HG02884 (cell line): ENCODE measurements at regions not wholly inside any gene's neighbourhood (a gene's known extent, or its start where the extent isn't known, plus 50 kb on each side); places are given as distances from the start of the nearest gene placed in this dataset.

Source experiments
- ATAC-seq: cut with Tn5 transposase; IDR thresholded peaks from one replicate; pipeline ENCODE4 v1.9.1; 2021; ENCODE audit warnings: mild to moderate bottlenecking, moderate library complexity; ENCODE audit not compliant: unreplicated experiment

DNA sequence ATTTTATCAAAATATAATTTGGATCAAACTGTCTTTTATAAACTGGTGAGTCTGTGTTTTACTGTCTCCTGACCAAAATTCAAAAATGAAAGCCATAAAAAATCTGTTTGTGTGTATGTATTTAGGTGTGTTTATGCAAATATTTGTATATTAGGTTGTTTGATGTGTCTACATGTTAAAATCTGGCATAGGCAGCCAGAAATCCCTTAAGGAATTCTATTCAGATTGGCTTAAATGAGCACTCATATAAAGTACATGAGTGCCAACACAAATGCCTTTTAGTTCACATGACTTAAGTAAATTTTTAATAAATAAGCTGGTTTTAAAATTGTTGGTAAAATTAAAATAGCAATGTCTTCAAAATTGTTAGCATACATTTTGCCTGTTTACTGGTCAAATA is 133.3 kb upstream of the GUCY1A2 start:
- ATAC-seq, result no peak

DNA sequence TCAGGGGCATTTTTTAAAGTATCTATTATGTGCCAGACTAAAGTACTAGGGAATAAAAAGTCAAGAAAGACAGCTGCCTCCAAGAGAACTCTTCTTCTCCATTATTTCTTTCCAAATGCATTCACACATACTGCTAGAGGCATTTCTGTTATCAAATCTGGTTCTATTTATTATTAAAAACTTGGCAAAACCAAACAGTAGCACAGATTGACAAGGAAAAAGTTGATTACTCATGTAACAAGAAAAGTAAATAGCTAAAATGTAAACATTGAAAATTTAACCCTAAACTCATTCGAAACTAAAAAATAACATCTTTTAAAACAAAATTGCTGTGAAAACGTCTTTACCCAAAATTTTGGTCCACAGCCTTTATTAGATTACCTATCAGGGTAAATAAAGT is 132.9 kb upstream of the GUCY1A2 start:
- no peak for ATAC-seq

DNA sequence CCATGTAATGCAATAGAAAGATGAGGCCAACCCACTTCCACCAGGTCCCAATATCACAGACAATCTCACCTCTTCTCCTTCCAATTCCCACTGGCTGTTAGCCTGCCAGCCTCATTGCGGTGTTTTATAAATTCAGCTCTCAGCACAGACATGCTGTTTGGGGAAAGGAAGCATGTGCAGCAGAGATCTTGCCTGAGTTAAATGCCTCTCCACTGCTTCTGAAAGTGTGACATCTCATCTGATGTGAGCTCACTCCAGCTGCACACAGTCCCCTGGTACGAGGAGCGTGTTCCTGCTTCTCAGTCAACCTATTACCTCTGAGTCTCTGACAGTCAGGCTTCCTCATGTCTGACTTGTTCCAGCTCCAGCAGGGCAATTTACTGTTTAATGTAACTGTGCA is 122.7 kb upstream of the GUCY1A2 start:
- ATAC-seq, result no peak

DNA sequence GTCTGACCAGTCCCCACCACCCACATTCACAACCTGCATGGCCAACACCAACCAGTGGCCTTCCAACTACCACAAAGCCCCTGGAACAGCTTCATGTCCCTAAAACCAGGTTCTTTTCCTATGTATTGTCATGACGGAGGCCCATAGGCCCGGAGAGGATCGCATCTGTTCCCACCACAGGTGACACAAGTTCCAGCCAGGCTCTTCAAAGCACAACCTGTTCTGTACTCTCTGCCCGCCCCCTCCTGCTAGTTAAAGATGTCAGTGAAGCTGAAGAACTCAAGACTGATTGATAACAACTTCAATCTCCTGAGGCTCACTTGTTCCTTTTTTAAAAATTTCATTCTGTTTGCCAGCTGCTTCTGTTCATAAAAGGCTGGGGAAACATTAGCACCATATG is 121.1 kb upstream of the GUCY1A2 start:
- no peak for ATAC-seq

DNA sequence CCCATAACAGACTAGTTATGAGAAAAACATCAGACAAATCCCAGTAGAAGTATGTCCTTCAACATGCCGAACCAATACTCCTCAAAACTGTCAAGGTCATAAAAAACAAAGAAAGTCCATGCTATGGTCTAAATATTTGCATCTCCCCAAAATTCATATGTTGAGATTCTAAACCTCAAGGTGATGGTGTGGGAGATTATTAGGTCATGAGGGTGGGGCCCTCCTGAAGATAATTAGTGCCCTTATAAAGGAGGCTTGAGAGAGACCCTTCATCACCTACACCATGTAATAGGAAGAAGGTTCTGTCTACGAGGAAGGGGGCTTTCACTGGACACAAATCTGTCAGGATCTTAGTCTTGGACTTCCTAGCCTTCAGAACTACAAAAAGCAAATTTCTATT is 118.6 kb upstream of the GUCY1A2 start:
- ATAC-seq, result no peak

DNA sequence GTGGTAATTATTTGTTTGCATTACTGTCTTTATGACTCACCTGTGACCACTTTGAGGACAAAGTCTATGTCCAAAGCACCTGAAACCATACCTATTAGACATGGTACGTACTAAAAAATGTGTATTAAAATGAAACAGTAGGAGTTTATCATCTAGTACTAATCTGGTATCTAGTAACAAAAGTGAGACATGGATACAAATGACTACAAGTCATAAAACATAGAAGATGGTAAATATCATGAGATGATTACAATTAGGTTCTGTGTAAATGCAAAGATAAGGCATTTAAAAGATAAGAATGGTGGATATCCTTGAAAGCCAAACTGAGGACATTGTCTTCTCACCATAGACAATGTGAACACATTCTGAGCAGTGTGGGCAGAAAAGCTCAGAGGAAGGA is 113.5 kb upstream of the GUCY1A2 start:
- no peak for ATAC-seq

DNA sequence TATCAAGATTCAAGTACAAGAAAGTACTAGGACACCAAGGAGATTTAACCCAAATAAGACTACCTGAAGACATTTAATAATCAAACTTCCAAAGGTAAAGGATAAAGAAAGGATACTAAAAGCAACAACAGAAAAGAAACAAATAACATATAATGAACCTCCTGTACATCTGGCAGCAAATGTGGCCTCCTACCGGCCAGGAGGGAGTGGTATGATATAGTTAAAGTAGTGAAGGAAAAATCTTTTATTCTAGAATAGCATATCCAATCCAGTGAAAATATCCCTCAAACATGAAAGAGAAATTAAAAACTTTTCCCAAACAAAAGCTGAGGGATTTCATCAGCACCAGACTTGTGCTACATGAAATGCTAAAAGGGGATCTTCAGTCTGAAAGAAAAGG is 104.7 kb upstream of the GUCY1A2 start:
- ATAC-seq, result no peak

DNA sequence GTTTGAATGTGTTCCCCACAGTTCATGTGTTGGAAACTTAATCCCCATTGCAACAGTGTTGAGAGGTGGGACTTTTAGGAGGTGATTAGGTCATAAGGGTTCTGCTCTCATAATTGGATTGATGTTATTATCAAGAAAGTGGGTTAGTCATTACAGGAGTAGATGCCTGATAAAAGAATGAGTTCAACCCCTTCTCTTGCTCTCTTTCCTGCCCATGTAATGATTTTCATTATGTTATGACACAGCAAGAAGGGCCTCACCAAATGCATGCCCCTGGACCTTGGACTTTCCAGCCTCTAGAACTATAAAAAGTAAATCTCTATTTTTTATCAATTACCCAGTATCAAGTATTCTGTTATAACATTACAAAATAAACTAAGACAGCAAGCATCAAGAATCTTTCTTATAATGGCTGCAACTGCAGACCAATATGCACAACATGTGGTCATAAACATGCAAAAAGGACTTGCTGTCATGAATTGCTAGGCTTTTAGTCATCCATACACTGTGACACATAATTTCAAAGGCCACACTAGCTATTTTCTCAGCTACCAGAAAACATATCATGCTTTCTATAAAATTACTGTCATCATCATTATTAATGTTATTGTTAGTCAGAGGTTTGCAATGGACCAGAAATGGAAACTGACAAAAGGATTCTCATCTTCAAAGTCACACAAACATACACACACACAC is 99.9 kb upstream of the GUCY1A2 start:
- no peak for ATAC-seq

DNA sequence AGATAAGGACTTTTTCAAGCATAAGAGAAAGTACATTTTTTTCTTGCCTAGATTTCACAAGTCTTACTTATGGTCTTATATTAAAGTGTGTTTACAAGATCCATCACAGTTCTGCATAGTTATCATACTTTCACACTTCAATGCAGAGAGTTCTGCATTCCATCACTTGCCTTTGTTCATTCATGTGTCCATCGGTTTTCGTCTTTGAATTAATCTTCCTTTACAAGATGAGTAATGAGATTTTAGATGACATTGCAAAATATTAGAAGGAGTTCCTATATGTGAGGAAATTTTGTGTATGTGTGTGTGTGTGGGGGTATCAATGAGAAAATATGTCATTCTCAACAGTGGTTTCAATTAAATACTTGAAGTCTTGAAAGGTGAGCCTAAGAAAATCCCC is 98.1 kb upstream of the GUCY1A2 start:
- no peak for ATAC-seq

DNA sequence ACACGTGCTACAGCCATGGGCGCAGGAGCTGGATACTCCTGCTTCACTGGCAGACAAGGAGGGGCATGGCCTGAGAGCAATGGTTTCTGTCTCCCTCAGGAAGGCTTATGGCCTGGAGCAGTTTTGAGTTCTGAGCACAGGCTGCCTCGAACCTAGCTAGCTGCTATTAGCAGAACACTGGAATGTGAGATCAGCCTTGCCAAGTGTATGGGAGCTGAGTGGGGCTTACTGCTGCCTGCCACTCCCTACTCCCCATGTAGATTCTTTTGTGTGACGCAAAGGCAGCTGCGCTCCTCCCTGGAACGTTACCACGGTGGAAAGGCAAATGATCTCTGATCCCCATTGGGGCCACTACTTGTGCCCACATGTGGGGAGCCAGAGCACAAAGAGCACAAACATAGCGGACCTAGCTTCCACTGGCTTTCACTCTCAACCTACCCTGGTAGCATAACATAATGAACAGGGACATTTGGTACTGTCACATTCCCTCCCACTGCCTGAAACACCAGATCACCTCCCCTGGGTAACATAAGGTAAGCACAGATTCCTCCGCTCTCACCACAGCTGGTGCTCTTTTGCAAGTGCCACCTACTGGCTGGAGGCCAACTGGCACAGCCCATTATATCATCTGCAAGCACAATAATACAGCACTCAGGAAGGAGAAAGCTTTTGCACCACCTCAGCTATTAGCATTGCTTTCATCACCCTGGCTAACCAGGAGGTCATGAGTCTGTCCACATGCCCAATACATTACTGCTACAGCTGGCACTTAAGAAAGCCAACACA is 84.6 kb upstream of the GUCY1A2 start:
- no peak for ATAC-seq

DNA sequence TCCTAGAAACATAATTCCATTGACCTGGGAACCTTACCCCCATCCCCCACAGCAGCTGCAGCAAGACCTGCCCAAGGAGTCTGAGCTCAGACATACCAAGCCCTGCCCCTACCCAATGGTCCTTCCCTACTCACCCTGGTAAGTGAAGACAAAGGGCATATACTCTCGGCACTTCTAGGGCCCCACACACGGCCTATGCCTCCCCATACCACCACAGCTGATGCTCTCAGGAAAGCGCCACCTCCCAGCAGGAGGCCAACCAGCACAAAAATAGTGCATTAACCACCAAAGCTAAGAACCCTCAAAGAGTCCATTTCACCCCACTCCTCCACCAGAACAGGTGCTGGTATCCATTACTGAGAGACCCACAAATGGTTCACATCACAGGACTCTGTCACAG is 74.4 kb upstream of the GUCY1A2 start:
- no peak for ATAC-seq

DNA sequence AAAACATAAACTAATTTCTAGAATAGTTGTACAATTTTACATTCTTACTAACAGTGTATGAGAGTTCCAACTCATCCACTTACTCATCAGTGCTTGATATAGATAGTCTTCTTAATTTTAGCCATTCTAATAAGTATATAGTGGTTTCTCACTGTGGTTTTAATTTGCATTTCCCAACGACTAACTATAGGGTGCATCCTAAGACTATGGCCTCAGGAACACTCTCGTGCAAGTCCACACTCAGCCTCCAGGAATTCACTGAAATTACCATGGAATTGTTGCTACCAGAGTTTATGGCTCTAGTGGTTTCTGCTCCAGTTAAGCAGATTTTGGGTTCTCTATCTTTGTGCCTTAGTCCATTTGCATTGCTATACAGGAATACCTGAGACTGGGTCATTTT is 60.1 kb upstream of the GUCY1A2 start:
- no peak for ATAC-seq

DNA sequence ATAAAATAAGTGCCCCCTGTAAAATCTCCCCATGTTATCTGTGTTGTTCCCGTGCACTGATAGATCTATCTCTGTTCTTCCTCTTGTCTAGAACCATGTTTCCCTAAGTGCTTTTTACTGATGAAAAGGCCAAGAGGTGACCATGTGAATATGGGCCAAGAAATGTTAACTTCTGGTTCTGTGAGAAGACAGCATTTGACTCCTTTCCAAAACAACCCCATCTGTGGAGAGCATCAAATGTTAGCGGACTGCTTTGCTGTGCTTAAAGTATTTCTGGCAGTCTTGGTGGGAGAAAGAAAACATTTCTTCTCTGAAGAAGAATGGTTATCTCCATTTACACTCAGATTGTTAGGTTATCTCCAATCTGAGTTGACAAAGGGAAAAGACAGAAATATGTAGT is 58.6 kb upstream of the GUCY1A2 start:
- no peak for ATAC-seq

DNA sequence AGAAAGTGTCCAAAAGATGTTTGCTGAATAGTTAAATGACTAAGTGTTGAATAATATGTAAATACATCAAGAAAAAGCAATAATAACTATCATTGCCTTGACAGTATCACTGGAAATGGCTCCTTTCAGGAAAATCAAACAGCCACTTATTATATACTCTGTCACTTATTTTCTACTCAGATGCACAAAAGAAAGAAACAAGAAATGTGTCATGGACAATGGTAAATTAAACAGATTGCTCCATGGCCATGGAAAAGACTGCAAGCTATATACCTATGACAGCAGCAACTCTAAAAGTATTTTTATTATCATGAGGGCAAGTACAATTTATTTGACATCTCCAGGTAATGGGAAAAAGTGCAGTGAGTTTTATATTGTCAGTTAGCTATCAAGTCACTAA is 52.9 kb upstream of the GUCY1A2 start:
- no peak for ATAC-seq
